PC-9 (cell line): ENCODE measurements at regions not wholly inside any gene's neighbourhood (a gene's known extent, or its start where the extent isn't known, plus 50 kb on each side); places are given as distances from the start of the nearest gene placed in this dataset.
A peak's percentile ranks its signal among the peaks of the same experiment; 100 is the strongest.

Experiments used
- BruUV-seq: library from RNA; stranded (reverse); fragments of 400-500 nt; replicated peaks from 2 replicates; lab custom pipeline; 2021; lab: Mats Ljungman, UMichigan
- CTCF ChIA-PET: fragments of 300-600 bp; sonication (Branson Sonifier 250); formaldehyde crosslinking; loops from one replicate; lab custom pipeline; 2022; ENCODE audit warnings: antibody characterized with exemption; lab: Charles Lee
- POLR2A ChIA-PET: fragments of 300-600 bp; sonication (Branson Sonifier 250); formaldehyde crosslinking; loops from one replicate; lab custom pipeline; 2022; ENCODE audit warnings: antibody characterized with exemption; ENCODE audit not compliant: unreplicated experiment; lab: Charles Lee
- DNase-seq, 2 experiments: peaks; one replicate each; pipeline versions ENCODE4 v3.0.0 to v3.0.0-alpha.2; 2015 to 2022; ENCODE audit warnings: mixed read lengths in 1 of 2
- H2AFZ ChIP-seq: fragments of 200-600 bp; sonication (generic); 2 replicates; pipeline ENCODE4 v1.8.1; 2017; ENCODE audit warnings: antibody characterized with exemption
- H3F3A ChIP-seq: fragments of 200-600 bp; sonication (generic); 2 replicates; pipeline ENCODE4 v1.8.1; 2017; ENCODE audit warnings: antibody characterized with exemption, mild to moderate bottlenecking, low read depth; ENCODE audit not compliant: insufficient read depth
- H3K27ac ChIP-seq: fragments of 200-600 bp; sonication (generic); 2 replicates; pipeline ENCODE4 v1.6.1; 2016; ENCODE audit warnings: mixed run types
- H3K27me3 ChIP-seq: fragments of 200-600 bp; sonication (generic); 2 replicates; pipeline ENCODE4 v1.6.1; 2016; ENCODE audit warnings: low read depth, mixed run types; ENCODE audit not compliant: insufficient read depth
- H3K36me3 ChIP-seq: fragments of 200-600 bp; sonication (generic); 2 replicates; pipeline ENCODE4 v1.6.1; 2016; ENCODE audit warnings: low read depth, mixed run types
- H3K4me1 ChIP-seq: fragments of 200-600 bp; sonication (generic); replicated peaks from 2 replicates; pipeline ENCODE4 v1.6.1; 2016; ENCODE audit warnings: mixed run types; ENCODE audit not compliant: insufficient read depth
- H3K4me2 ChIP-seq: fragments of 200-600 bp; sonication (generic); 2 replicates; pipeline ENCODE4 v1.6.1; 2017; ENCODE audit warnings: mixed run types
- H3K4me3 ChIP-seq: fragments of 200-600 bp; sonication (generic); 2 replicates; pipeline ENCODE4 v1.6.1; 2016; ENCODE audit warnings: mixed run types
- H3K79me2 ChIP-seq: fragments of 200-600 bp; sonication (generic); 2 replicates; pipeline ENCODE4 v1.6.1; 2017; ENCODE audit warnings: low read depth, mixed run types
- H3K9me2 ChIP-seq: fragments of 200-600 bp; sonication (generic); 2 replicates; pipeline ENCODE4 v1.8.1; 2017; ENCODE audit warnings: mild to moderate bottlenecking; ENCODE audit not compliant: insufficient read depth
- H3K9me3 ChIP-seq: fragments of 200-600 bp; sonication (generic); 2 replicates; pipeline ENCODE4 v1.8.1; 2016; ENCODE audit warnings: low read depth; ENCODE audit not compliant: insufficient read depth
- H4K20me1 ChIP-seq: fragments of 200-600 bp; sonication (generic); 2 replicates; pipeline ENCODE4 v1.8.1; 2017; ENCODE audit not compliant: insufficient read depth
- CTCF ChIP-seq: fragments of 200-600 bp; sonication (generic); conservative IDR thresholded peaks from 2 replicates; pipeline ENCODE4 v1.6.1; 2017; ENCODE audit warnings: mixed run types, antibody characterized with exemption, mild to moderate bottlenecking, moderate library complexity
- EZH2 ChIP-seq: fragments of 200-600 bp; sonication (generic); IDR thresholded peaks from 2 replicates; pipeline ENCODE4 v1.8.0; 2017; ENCODE audit warnings: antibody characterized with exemption, low read depth
- intact Hi-C: fragments of 100-400 bp; cut with micrococcal nuclease; formaldehyde crosslinking; loops from one replicate; pipeline ENCODE4 v1.10.0; 2022; ENCODE audit not compliant: unreplicated experiment

- Histone ChIP-seq H3K9me2 (no peaks in the 10 kb centered on the region), H4K20me1 (no peaks in the 10 kb centered on the region), H3K27ac (no peak overlapping the region), H3K9me3 (no peaks in the 10 kb centered on the region), H2AFZ (no peak overlapping the region), H3K79me2 (no peaks in the 10 kb centered on the region), H3K27me3 (no peaks in the 10 kb centered on the region), H3F3A (peaks cover 19% of the 10 kb centered on the region), H3K4me3 (no peak overlapping the region), H3K36me3 (no peaks in the 10 kb centered on the region), H3K4me2 (no peak overlapping the region), H3K4me1 (peaks cover 18% of the 10 kb centered on the region)
- intact Hi-C loops, result loop anchor here (10.0 kb wide), 1 partner anchor 469 kb away; no protein-coding TSS in a partner anchor
- no TSS peak for BruUV-seq
- no peak for DNase-seq
- no peak for TF ChIP-seq CTCF
- TF ChIP-seq EZH2, result no peak
- CTCF ChIA-PET, result no interaction called here
- POLR2A ChIA-PET, result no interaction called here
Measured at GRCh38 chr15:95795386-95795785, 535.1 kb upstream of the NR2F2 start.

GRCh38 chr15:95799286-95800200 lies 531.0 kb upstream of the NR2F2 start:
- H3K79me2 ChIP-seq, result no peaks in the 10 kb centered on the region
- H3K36me3 ChIP-seq, result no peaks in the 10 kb centered on the region
- no peaks in the 10 kb centered on the region for H4K20me1 ChIP-seq
- no peaks in the 10 kb centered on the region for H3K27me3 ChIP-seq
- ChIA-PET CTCF (no interaction called here), POLR2A (interaction anchor here (0.6 kb wide), 2 partner anchors 79 to 474 kb away, joined by 3 to 8 read pairs; no protein-coding TSS in a partner anchor)
- H3K9me3 ChIP-seq, result no peaks in the 10 kb centered on the region
- peak overlapping the region; percentile 66 for H3K27ac ChIP-seq
- no peak overlapping the region for H3K4me3 ChIP-seq
- no peak overlapping the region; the same call in 1 of the 2 replicates for H2AFZ ChIP-seq
- no peaks in the 10 kb centered on the region for H3K9me2 ChIP-seq
- peak; percentile 19 to 97 for DNase-seq
- H3F3A ChIP-seq, result peaks cover 19% of the 10 kb centered on the region
- TF ChIP-seq CTCF, result no peak
- TF ChIP-seq EZH2, result no peak
- H3K4me2 ChIP-seq, result peak overlapping the region; percentile 56
- BruUV-seq, result no TSS peak
- intact Hi-C loops, result loop anchor here (1.0 to 10.0 kb wide), 2 partner anchors 73 to 465 kb away; no protein-coding TSS in a partner anchor
- peaks cover 20% of the 10 kb centered on the region for H3K4me1 ChIP-seq

- no peaks in the 10 kb centered on the region for H3K36me3 ChIP-seq
- DNase-seq, result no peak
- no TSS peak for BruUV-seq
- H2AFZ ChIP-seq, result no peak overlapping the region
- ChIA-PET POLR2A (no interaction called here), CTCF (no interaction called here)
- intact Hi-C loops, result no loop called here
- TF ChIP-seq EZH2 (no peak), CTCF (no peak)
- no peaks in the 10 kb centered on the region for H3K9me3 ChIP-seq
- no peaks in the 10 kb centered on the region for H4K20me1 ChIP-seq
- no peak overlapping the region for H3K4me3 ChIP-seq
- H3K27ac ChIP-seq, result no peak overlapping the region
- no peaks in the 10 kb centered on the region for H3K79me2 ChIP-seq
- H3K9me2 ChIP-seq, result no peaks in the 10 kb centered on the region
- H3K4me1 ChIP-seq, result peaks cover 9% of the 10 kb centered on the region
- H3K27me3 ChIP-seq, result no peaks in the 10 kb centered on the region
- H3K4me2 ChIP-seq, result no peak overlapping the region
- H3F3A ChIP-seq, result peaks cover 8% of the 10 kb centered on the region
Measured at GRCh38 chr15:95804484-95804883, 526.0 kb upstream of the NR2F2 start.
